Liver (tissue), 3 donors: ENCODE measurements at regions not wholly inside any gene's neighbourhood (a gene's known extent, or its start where the extent isn't known, plus 50 kb on each side); places are given as distances from the start of the nearest gene placed in this dataset.

Experiments used
- CTCF ChIP-seq: fragments of 150-350 bp; IDR thresholded peaks from 2 replicates; pipeline ENCODE4 v1.5.1; 2017; ENCODE audit warnings: improper control_type of control experiment, low read depth, low read length; ENCODE audit not compliant: missing input control
- GABPA ChIP-seq, 2 donors: IDR thresholded peaks in 1 of 2; conservative IDR thresholded peaks in 1 of 2; 2 replicates each; pipeline ENCODE4 v1.6.1; 2016; ENCODE audit warnings: antibody characterized with exemption in 2 of 2, mild to moderate bottlenecking in 1 of 2, moderate library complexity in 1 of 2
- HNF4G ChIP-seq: IDR thresholded peaks from 2 replicates; pipeline ENCODE4 v1.6.1; 2016; ENCODE audit warnings: antibody characterized with exemption
- JUND ChIP-seq, 2 donors: IDR thresholded peaks; 2 replicates each; pipeline ENCODE4 v1.6.1; 2016; ENCODE audit warnings: antibody characterized with exemption in 2 of 2
- MAX ChIP-seq: IDR thresholded peaks from 2 replicates; pipeline ENCODE4 v1.6.1; 2016; ENCODE audit warnings: antibody characterized with exemption
- RAD21 ChIP-seq, 2 donors: IDR thresholded peaks; 2 replicates each; pipeline ENCODE4 v1.6.1; 2016; ENCODE audit warnings: antibody characterized with exemption in 2 of 2, mild to moderate bottlenecking in 2 of 2
- RXRA ChIP-seq, 2 donors: IDR thresholded peaks; 2 replicates each; pipeline ENCODE4 v1.6.1; 2017 to 2018; ENCODE audit warnings: antibody characterized with exemption in 2 of 2, mild to moderate bottlenecking in 1 of 2
- SP1 ChIP-seq: IDR thresholded peaks from 2 replicates; pipeline ENCODE4 v1.6.1; 2018; ENCODE audit warnings: antibody characterized with exemption, mild to moderate bottlenecking
- TF ChIP-seq, protein P1 (sequence below): IDR thresholded peaks from 2 replicates; pipeline ENCODE4 v1.6.1; 2016; ENCODE audit warnings: antibody characterized with exemption
- TF ChIP-seq, protein P2 (sequence below): IDR thresholded peaks from 2 replicates; pipeline ENCODE4 v1.6.1; 2016; ENCODE audit warnings: antibody characterized with exemption, mild to moderate bottlenecking
- donor health status: healthy.
- donor health status: healthy.

- TF ChIP-seq, protein P1, sequence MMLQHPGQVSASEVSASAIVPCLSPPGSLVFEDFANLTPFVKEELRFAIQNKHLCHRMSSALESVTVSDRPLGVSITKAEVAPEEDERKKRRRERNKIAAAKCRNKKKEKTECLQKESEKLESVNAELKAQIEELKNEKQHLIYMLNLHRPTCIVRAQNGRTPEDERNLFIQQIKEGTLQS, result no peak
- TF ChIP-seq CTCF (no peak), SP1 (no peak), GABPA (IDR thresholded peaks at IDR 0.05 in 1 of 2, conservative IDR thresholded peaks at IDR 0.05 in 1 of 2) (no peak), RAD21 (IDR thresholded peaks at IDR 0.05) (no peak), MAX (no peak), JUND (IDR thresholded peaks at IDR 0.05) (no peak), HNF4G (no peak), RXRA (IDR thresholded peaks at IDR 0.05) (no peak)
- TF ChIP-seq, protein P2, sequence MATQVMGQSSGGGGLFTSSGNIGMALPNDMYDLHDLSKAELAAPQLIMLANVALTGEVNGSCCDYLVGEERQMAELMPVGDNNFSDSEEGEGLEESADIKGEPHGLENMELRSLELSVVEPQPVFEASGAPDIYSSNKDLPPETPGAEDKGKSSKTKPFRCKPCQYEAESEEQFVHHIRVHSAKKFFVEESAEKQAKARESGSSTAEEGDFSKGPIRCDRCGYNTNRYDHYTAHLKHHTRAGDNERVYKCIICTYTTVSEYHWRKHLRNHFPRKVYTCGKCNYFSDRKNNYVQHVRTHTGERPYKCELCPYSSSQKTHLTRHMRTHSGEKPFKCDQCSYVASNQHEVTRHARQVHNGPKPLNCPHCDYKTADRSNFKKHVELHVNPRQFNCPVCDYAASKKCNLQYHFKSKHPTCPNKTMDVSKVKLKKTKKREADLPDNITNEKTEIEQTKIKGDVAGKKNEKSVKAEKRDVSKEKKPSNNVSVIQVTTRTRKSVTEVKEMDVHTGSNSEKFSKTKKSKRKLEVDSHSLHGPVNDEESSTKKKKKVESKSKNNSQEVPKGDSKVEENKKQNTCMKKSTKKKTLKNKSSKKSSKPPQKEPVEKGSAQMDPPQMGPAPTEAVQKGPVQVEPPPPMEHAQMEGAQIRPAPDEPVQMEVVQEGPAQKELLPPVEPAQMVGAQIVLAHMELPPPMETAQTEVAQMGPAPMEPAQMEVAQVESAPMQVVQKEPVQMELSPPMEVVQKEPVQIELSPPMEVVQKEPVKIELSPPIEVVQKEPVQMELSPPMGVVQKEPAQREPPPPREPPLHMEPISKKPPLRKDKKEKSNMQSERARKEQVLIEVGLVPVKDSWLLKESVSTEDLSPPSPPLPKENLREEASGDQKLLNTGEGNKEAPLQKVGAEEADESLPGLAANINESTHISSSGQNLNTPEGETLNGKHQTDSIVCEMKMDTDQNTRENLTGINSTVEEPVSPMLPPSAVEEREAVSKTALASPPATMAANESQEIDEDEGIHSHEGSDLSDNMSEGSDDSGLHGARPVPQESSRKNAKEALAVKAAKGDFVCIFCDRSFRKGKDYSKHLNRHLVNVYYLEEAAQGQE, result no peak
Observed at GRCh38 chr18:10290638-10291235, 163.7 kb upstream of the APCDD1 start.
